H1 (cell line): ENCODE measurements at regions not wholly inside any gene's neighbourhood (a gene's known extent, or its start where the extent isn't known, plus 50 kb on each side); places are given as distances from the start of the nearest gene placed in this dataset.

Experiments used
- CTCF ChIA-PET: fragments of 300-600 bp; sonication (Branson Sonifier 250); formaldehyde crosslinking; loops from one replicate; lab custom pipeline; 2021; ENCODE audit not compliant: partially characterized antibody; lab: Charles Lee
- POLR2A ChIA-PET: fragments of 300-600 bp; sonication (Branson Sonifier 250); formaldehyde crosslinking; loops from one replicate; lab custom pipeline; 2021; ENCODE audit warnings: inconsistent platforms; ENCODE audit not compliant: partially characterized antibody; lab: Charles Lee
- DNase-seq, 2 experiments: peaks; one replicate each; pipeline versions ENCODE4 v3.0.0 to v3.0.0-alpha.2; 2010 to 2022; ENCODE audit warnings: low spot score in 2 of 2, low read depth in 1 of 2, mixed read lengths in 1 of 2
- FAIRE-seq: peaks from 2 replicates; lab custom pipeline; 2011; peaks lifted over from hg19 to GRCh38; lab: Jason Lieb, UNC
- H2AFZ ChIP-seq: 2 replicates; pipeline ENCODE4 v1.8.1; 2012; ENCODE audit warnings: low read length, inconsistent platforms
- H2AK5ac ChIP-seq: 2 replicates; pipeline ENCODE4 v1.6.1; 2013; ENCODE audit warnings: low read depth, low read length
- H2BK120ac ChIP-seq: replicated peaks from 2 replicates; pipeline ENCODE3; 2013; ENCODE audit warnings: low read depth, low read length, inconsistent platforms
- H2BK12ac ChIP-seq: 2 replicates; pipeline ENCODE4 v1.6.1; 2013; ENCODE audit warnings: low read depth, low read length
- H2BK15ac ChIP-seq: 2 replicates; pipeline ENCODE4 v1.6.1; 2013; ENCODE audit warnings: low read length
- H2BK20ac ChIP-seq: 2 replicates; pipeline ENCODE4 v1.6.1; 2013; ENCODE audit warnings: low read length
- H2BK5ac ChIP-seq: 2 replicates; pipeline ENCODE4 v1.6.1; 2013; ENCODE audit warnings: low read depth, low read length
- H3K14ac ChIP-seq: 2 replicates; pipeline ENCODE4 v1.6.1; 2013; ENCODE audit warnings: inconsistent platforms; ENCODE audit not compliant: insufficient read length
- H3K18ac ChIP-seq: 2 replicates; pipeline ENCODE4 v1.6.1; 2013; ENCODE audit warnings: low read length; ENCODE audit errors: extremely low read depth
- H3K23ac ChIP-seq: 2 replicates; pipeline ENCODE4 v1.6.1; 2013; ENCODE audit warnings: inconsistent platforms; ENCODE audit not compliant: insufficient read length
- H3K23me2 ChIP-seq: 2 replicates; pipeline ENCODE4 v1.6.1; 2013; ENCODE audit warnings: low read depth, low read length
- H3K27ac ChIP-seq: 2 replicates; pipeline ENCODE4 v1.6.1; 2011; ENCODE audit warnings: low read depth, low read length, inconsistent platforms
- H3K27me3 ChIP-seq, 4 experiments: replicated peaks in 1 of 4; 1 replicate in 1 of 4; 2 replicates in 3 of 4; pipeline versions ENCODE4 v1.6.1 to v1.8.1; 2011 to 2013; ENCODE audit warnings: low read length in 3 of 4, mild to moderate bottlenecking in 3 of 4, inconsistent platforms in 2 of 4, mixed read lengths in 2 of 4, moderate library complexity in 1 of 4; ENCODE audit not compliant: control insufficient read depth in 3 of 4, insufficient read depth in 3 of 4; ENCODE audit errors: extremely low read depth in 1 of 4
- H3K36me3 ChIP-seq, 4 experiments: 2 replicates each; pipeline versions ENCODE4 v1.6.1 to v1.8.1; 2011 to 2013; ENCODE audit warnings: mild to moderate bottlenecking in 4 of 4, low read length in 3 of 4, moderate library complexity in 2 of 4, control low read depth in 1 of 4, inconsistent platforms in 1 of 4; ENCODE audit not compliant: insufficient read depth in 4 of 4, control insufficient read depth in 2 of 4
- H3K4ac ChIP-seq: replicated peaks from 2 replicates; pipeline ENCODE3; 2013; ENCODE audit warnings: low read length, low read depth, mixed read lengths, inconsistent platforms; ENCODE audit not compliant: insufficient read length
- H3K4me1 ChIP-seq, 4 experiments: replicated peaks in 1 of 4; 1 replicate in 1 of 4; 2 replicates in 3 of 4; pipeline versions ENCODE4 v1.6.1 to v1.8.1; 2011 to 2013; ENCODE audit warnings: low read length in 3 of 4, inconsistent platforms in 2 of 4, mixed read lengths in 1 of 4; ENCODE audit not compliant: insufficient read depth in 4 of 4, control insufficient read depth in 3 of 4
- H3K4me2 ChIP-seq, 2 experiments: 2 replicates each; pipeline versions ENCODE4 v1.6.1 to v1.8.1; 2011 to 2013; ENCODE audit warnings: low read depth in 2 of 2, low read length in 2 of 2, control low read depth in 1 of 2, inconsistent platforms in 1 of 2, mild to moderate bottlenecking in 1 of 2; ENCODE audit not compliant: insufficient read depth in 1 of 2
- H3K4me3 ChIP-seq, 4 experiments: fragments of 200-600, 300-600 bp in 1 of 4; sonication (generic), shearing (Covaris generic), sonication (Bioruptor Twin) in 1 of 4; 2 replicates each; pipeline versions ENCODE4 v1.5.1 to v1.8.1; 2011 to 2016; ENCODE audit warnings: low read length in 4 of 4, low read depth in 3 of 4, control low read depth in 2 of 4, inconsistent platforms in 2 of 4, mild to moderate bottlenecking in 2 of 4, mixed read lengths in 1 of 4, moderate library complexity in 1 of 4; ENCODE audit not compliant: insufficient read depth in 2 of 4; ENCODE audit errors: extremely low read depth in 1 of 4
- H3K56ac ChIP-seq: replicated peaks from 2 replicates; pipeline ENCODE3; 2013; ENCODE audit warnings: low read depth, mild to moderate bottlenecking, mixed read lengths, low read length, inconsistent platforms; ENCODE audit not compliant: insufficient read length
- H3K79me1 ChIP-seq: 2 replicates; pipeline ENCODE4 v1.6.1; 2013; ENCODE audit warnings: low read depth, low read length, control low read depth
- H3K79me2 ChIP-seq, 2 experiments: 2 replicates each; pipeline versions ENCODE4 v1.6.1 to v1.8.1; 2012 to 2013; ENCODE audit warnings: low read length in 2 of 2, mild to moderate bottlenecking in 2 of 2, inconsistent platforms in 1 of 2; ENCODE audit not compliant: insufficient read depth in 2 of 2, control insufficient read depth in 1 of 2
- H3K9ac ChIP-seq, 4 experiments: replicated peaks in 1 of 4; 1 replicate in 1 of 4; 2 replicates in 3 of 4; pipeline versions ENCODE4 v1.6.1 to v1.8.1; 2011 to 2013; ENCODE audit warnings: low read depth in 3 of 4, low read length in 3 of 4, control low read depth in 2 of 4, mild to moderate bottlenecking in 2 of 4, moderate library complexity in 2 of 4, inconsistent platforms in 1 of 4; ENCODE audit errors: extremely low read depth in 1 of 4
- H3K9me3 ChIP-seq, 2 experiments: 2 replicates each; pipeline versions ENCODE4 v1.6.1 to v1.8.1; 2012 to 2013; ENCODE audit warnings: mild to moderate bottlenecking in 2 of 2, moderate library complexity in 2 of 2, control low read depth in 1 of 2, inconsistent platforms in 1 of 2, low read depth in 1 of 2, low read length in 1 of 2, mixed read lengths in 1 of 2; ENCODE audit not compliant: insufficient read depth in 2 of 2
- H4K20me1 ChIP-seq, 2 experiments: replicated peaks in 1 of 2; 2 replicates each; pipeline versions ENCODE3 to v1.8.1; 2011 to 2013; ENCODE audit warnings: inconsistent platforms in 2 of 2, low read length in 2 of 2, mild to moderate bottlenecking in 1 of 2; ENCODE audit not compliant: insufficient read depth in 2 of 2, control insufficient read depth in 1 of 2
- H4K5ac ChIP-seq: 2 replicates; pipeline ENCODE4 v1.6.1; 2013; ENCODE audit warnings: low read length, low read depth, mixed read lengths, inconsistent platforms; ENCODE audit not compliant: insufficient read length
- H4K8ac ChIP-seq: 2 replicates; pipeline ENCODE4 v1.8.0; 2013; ENCODE audit warnings: mild to moderate bottlenecking, moderate library complexity, low read length, inconsistent platforms; ENCODE audit not compliant: insufficient read depth; ENCODE audit errors: extremely low read depth
- H4K91ac ChIP-seq: replicated peaks from 2 replicates; pipeline ENCODE3; 2013; ENCODE audit warnings: low read length, mixed read lengths, inconsistent platforms; ENCODE audit not compliant: insufficient read length
- CEBPB ChIP-seq: IDR thresholded peaks from 2 replicates; pipeline ENCODE4 v1.6.1; 2012; ENCODE audit warnings: low read depth, low read length
- E2F6 ChIP-seq: IDR thresholded peaks from 2 replicates; pipeline ENCODE4 v1.6.1; 2012; ENCODE audit warnings: inconsistent platforms
- SUZ12 ChIP-seq: fragments of 200-600 bp; sonication (generic); IDR thresholded peaks from 2 replicates; pipeline ENCODE4 v1.6.1; 2012; ENCODE audit warnings: mild to moderate bottlenecking, inconsistent platforms, low read length, moderate library complexity, mixed read lengths
- WGBS, 2 experiments: shearing (Covaris generic) in 1 of 2; methylation state at CpG; one replicate each; pipeline versions ENCODE4 v1.1.6 to v1.1.7; 2013 to 2015; ENCODE audit warnings: low lambda C conversion rate in 2 of 2, mixed read lengths in 2 of 2, inconsistent platforms in 1 of 2, low coverage in 1 of 2, missing lambda C conversion rate in 1 of 2; ENCODE audit not compliant: insufficient replicate concordance in 2 of 2, insufficient coverage in 1 of 2, insufficient read length in 1 of 2; ENCODE audit errors: extremely low coverage in 1 of 2, missing lambda C conversion rate in 1 of 2; 5-methylcytosine and 5-hydroxymethylcytosine counted together

- Histone ChIP-seq H3K79me2 (no peaks in the 10 kb centered on the region), H2BK120ac (no peak overlapping the region), H4K8ac (no peak overlapping the region), H3K23ac (no peak overlapping the region), H3K27me3 (no peaks in the 10 kb centered on the region), H3K27ac (no peak overlapping the region), H3K56ac (no peak overlapping the region), H2AFZ (no peak overlapping the region), H2AK5ac (no peak overlapping the region), H3K14ac (no peak overlapping the region), H3K36me3 (no peaks in the 10 kb centered on the region), H3K4ac (no peak overlapping the region), H3K23me2 (no peaks in the 10 kb centered on the region), H2BK12ac (no peak overlapping the region), H3K9me3 (no peaks in the 10 kb centered on the region), H3K79me1 (no peaks in the 10 kb centered on the region), H2BK20ac (no peak overlapping the region), H2BK5ac (no peak overlapping the region), H3K4me1 (peaks cover 0 to 2% (median 0%) of the 10 kb centered on the region in 4 experiments; a peak in 1 of 7 replicates), H3K4me2 (no peak overlapping the region)
- FAIRE-seq (no peak), DNase-seq (no peak)
- CTCF ChIA-PET, result interaction anchor here (0.6 kb wide), 1 partner anchor 38 kb away, joined by 3 read pairs; no protein-coding TSS in a partner anchor
- 88% methylated on average over 4 of the region's 4 CpGs; no CpG with 5 or more reads in 1 of the 2 experiments for WGBS, 2 experiments
- POLR2A ChIA-PET, result no interaction called here
- TF ChIP-seq E2F6 (no peak), SUZ12 (no peak), CEBPB (no peak)
- TF ChIP-seq, all 59 proteins: peak for 0
- Histone ChIP-seq H3K18ac (no peak overlapping the region), H4K20me1 (no peaks in the 10 kb centered on the region), H3K4me3 (no peak overlapping the region), H2BK15ac (no peak overlapping the region), H4K5ac (no peak overlapping the region), H3K9ac (no peak overlapping the region), H4K91ac (no peak overlapping the region)
Measured at GRCh38 chr4:189767941-189768340, 172.7 kb upstream of the FRG1 start.
